Kidney glomerular epithelial cell (primary cell): ENCODE measurements at regions not wholly inside any gene's neighbourhood (a gene's known extent, or its start where the extent isn't known, plus 50 kb on each side); places are given as distances from the start of the nearest gene placed in this dataset.
"Not testable (repeated sequence)": the region's sequence is repeated elsewhere in the genome, so short reads cannot be mapped to it uniquely, and the experiment has no call there.

Source experiments
- DNase-seq: peaks from one replicate; lab custom pipeline; 2025; lab: John Stamatoyannopoulos, UW

GRCh38 chr5:125691738-125692530 lies 731.3 kb upstream of the GRAMD2B start:
- not testable (repeated sequence) for DNase-seq

GRCh38 chr5:125695996-125696655 lies 727.1 kb upstream of the GRAMD2B start:
- no peak for DNase-seq

GRCh38 chr5:125696762-125697161 lies 726.4 kb upstream of the GRAMD2B start:
- DNase-seq = peak; percentile 55

GRCh38 chr5:125698420-125698819 lies 724.8 kb upstream of the GRAMD2B start:
- DNase-seq = no peak

- no peak for DNase-seq
Observed at GRCh38 chr5:125699860-125700259, 723.3 kb upstream of the GRAMD2B start.

- peak; percentile 79 for DNase-seq
Observed at GRCh38 chr5:125700380-125700861, 722.8 kb upstream of the GRAMD2B start.

- no peak for DNase-seq
Observed at GRCh38 chr5:125703616-125704015, 719.6 kb upstream of the GRAMD2B start.

- no peak for DNase-seq
Observed at GRCh38 chr5:125704888-125705287, 718.3 kb upstream of the GRAMD2B start.

GRCh38 chr5:125708583-125708982 lies 714.6 kb upstream of the GRAMD2B start:
- no peak for DNase-seq

- DNase-seq = no peak
Observed at GRCh38 chr5:125710745-125711144, 712.5 kb upstream of the GRAMD2B start.

GRCh38 chr5:125712397-125712796 lies 710.8 kb upstream of the GRAMD2B start:
- DNase-seq = no peak

- no peak for DNase-seq
Observed at GRCh38 chr5:125713109-125713805, 710.0 kb upstream of the GRAMD2B start.

- no peak for DNase-seq
Observed at GRCh38 chr5:125715216-125715615, 708.0 kb upstream of the GRAMD2B start.

- DNase-seq = peak; percentile 59
Observed at GRCh38 chr5:125717209-125717608, 706.0 kb upstream of the GRAMD2B start.

- DNase-seq = no peak
Observed at GRCh38 chr5:125719681-125720347, 703.4 kb upstream of the GRAMD2B start.

GRCh38 chr5:125720348-125720685 lies 702.9 kb upstream of the GRAMD2B start:
- no peak for DNase-seq

- no peak for DNase-seq
Observed at GRCh38 chr5:125720721-125721120, 702.5 kb upstream of the GRAMD2B start.

GRCh38 chr5:125722550-125722949 lies 700.7 kb upstream of the GRAMD2B start:
- DNase-seq = no peak

- no peak for DNase-seq
Observed at GRCh38 chr5:125725691-125726090, 697.5 kb upstream of the GRAMD2B start.

GRCh38 chr5:125743939-125744338 lies 679.3 kb upstream of the GRAMD2B start:
- DNase-seq = no peak

- DNase-seq = no peak
Observed at GRCh38 chr5:125746917-125747316, 676.3 kb upstream of the GRAMD2B start.

GRCh38 chr5:125750147-125750860 lies 672.9 kb upstream of the GRAMD2B start:
- peak; percentile 4 for DNase-seq
